ENCODE measurements at regions not wholly inside any gene's neighbourhood (a gene's known extent, or its start where the extent isn't known, plus 50 kb on each side); places are given as distances from the start of the nearest gene placed in this dataset.
A peak's percentile ranks its signal among the peaks of the same experiment; 100 is the strongest.

DNA sequence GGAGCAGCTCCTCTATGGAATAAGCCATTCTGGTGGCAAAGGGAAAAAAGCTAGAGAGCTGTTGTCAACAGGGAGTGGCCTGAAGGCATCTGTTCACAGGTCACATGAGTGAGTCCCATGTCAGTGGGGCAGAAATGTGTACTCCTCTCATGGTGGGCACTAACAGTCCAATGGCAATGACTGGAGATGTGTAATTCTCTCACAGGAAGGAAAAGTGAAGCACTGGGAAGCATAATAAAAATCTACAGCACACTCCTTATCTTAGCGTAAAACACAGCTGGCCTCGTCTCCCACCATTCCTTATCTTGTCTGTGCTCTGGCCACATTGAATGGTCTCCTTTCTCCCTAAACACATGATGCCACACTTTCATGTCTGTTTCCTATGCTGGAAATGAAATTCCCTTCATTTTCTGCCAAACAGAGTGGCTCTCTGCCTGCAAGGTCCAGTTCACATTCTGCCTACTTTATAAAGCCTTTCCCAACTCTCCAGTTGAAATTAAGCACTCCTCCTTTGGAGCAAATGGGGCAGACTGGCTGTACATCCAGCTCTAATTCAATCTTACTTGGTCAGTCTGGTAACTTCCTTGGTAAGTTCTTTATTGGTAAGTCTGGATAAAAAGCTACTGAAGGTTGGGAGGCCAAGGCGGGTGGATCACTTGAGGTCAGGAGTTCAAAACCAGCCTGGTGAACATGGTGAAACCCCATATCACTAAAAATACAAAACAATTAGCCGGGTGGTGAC lies 139.8 kb downstream of the RPL22L1 start (continued):
- TF ChIP-seq TAF15 (IDR thresholded peaks at IDR 0.05; ENCODE audit: low read depth, low read length): no peak
- no peak for TF ChIP-seq HNRNPUL1 (IDR thresholded peaks at IDR 0.05; ENCODE audit: low read length)
- no peak for TF ChIP-seq HNRNPK (IDR thresholded peaks at IDR 0.05; ENCODE audit: low read depth, low read length, poor library complexity, severe bottlenecking)
- TF ChIP-seq CHD2 (IDR thresholded peaks at IDR 0.05; ENCODE audit: low read depth, low read length): 0 out of 2 replicates have a peak, but pooled peaks have one; percentile 12
- TF ChIP-seq SMARCA5 (IDR thresholded peaks at IDR 0.05): no peak
- peak; percentile 75; the same call in 1 of the 2 replicates for TF ChIP-seq ZEB2 (IDR thresholded peaks at IDR 0.05)
- peak; percentile 26 to 92; a peak in 3 of 4 replicates for TF ChIP-seq HDAC1 (IDR thresholded peaks at IDR 0.05)
- peak; percentile 47; the same call in 1 of the 2 replicates for TF ChIP-seq GABPA (tag; conservative IDR thresholded peaks at IDR 0.05; ENCODE audit: low read depth)
- TF ChIP-seq, protein P1, sequence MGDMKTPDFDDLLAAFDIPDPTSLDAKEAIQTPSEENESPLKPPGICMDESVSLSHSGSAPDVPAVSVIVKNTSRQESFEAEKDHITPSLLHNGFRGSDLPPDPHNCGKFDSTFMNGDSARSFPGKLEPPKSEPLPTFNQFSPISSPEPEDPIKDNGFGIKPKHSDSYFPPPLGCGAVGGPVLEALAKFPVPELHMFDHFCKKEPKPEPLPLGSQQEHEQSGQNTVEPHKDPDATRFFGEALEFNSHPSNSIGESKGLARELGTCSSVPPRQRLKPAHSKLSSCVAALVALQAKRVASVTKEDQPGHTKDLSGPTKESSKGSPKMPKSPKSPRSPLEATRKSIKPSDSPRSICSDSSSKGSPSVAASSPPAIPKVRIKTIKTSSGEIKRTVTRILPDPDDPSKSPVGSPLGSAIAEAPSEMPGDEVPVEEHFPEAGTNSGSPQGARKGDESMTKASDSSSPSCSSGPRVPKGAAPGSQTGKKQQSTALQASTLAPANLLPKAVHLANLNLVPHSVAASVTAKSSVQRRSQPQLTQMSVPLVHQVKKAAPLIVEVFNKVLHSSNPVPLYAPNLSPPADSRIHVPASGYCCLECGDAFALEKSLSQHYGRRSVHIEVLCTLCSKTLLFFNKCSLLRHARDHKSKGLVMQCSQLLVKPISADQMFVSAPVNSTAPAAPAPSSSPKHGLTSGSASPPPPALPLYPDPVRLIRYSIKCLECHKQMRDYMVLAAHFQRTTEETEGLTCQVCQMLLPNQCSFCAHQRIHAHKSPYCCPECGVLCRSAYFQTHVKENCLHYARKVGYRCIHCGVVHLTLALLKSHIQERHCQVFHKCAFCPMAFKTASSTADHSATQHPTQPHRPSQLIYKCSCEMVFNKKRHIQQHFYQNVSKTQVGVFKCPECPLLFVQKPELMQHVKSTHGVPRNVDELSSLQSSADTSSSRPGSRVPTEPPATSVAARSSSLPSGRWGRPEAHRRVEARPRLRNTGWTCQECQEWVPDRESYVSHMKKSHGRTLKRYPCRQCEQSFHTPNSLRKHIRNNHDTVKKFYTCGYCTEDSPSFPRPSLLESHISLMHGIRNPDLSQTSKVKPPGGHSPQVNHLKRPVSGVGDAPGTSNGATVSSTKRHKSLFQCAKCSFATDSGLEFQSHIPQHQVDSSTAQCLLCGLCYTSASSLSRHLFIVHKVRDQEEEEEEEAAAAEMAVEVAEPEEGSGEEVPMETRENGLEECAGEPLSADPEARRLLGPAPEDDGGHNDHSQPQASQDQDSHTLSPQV (IDR thresholded peaks at IDR 0.05): peak; percentile 99
- TF ChIP-seq YY1 (IDR thresholded peaks at IDR 0.05; ENCODE audit: borderline replicate concordance in 1 of 3, control insufficient read depth in 1 of 3, extremely low read depth in 1 of 3, insufficient read depth in 3 of 3, insufficient read length in 1 of 3, insufficient replicate concordance in 2 of 3, low read depth in 1 of 3, low read length in 2 of 3): peak in 1 of 3 experiments; percentile 29
- TF ChIP-seq MEIS2 (IDR thresholded peaks at IDR 0.05; ENCODE audit: partially characterized antibody): peak; percentile 54
- TF ChIP-seq, protein P2, sequence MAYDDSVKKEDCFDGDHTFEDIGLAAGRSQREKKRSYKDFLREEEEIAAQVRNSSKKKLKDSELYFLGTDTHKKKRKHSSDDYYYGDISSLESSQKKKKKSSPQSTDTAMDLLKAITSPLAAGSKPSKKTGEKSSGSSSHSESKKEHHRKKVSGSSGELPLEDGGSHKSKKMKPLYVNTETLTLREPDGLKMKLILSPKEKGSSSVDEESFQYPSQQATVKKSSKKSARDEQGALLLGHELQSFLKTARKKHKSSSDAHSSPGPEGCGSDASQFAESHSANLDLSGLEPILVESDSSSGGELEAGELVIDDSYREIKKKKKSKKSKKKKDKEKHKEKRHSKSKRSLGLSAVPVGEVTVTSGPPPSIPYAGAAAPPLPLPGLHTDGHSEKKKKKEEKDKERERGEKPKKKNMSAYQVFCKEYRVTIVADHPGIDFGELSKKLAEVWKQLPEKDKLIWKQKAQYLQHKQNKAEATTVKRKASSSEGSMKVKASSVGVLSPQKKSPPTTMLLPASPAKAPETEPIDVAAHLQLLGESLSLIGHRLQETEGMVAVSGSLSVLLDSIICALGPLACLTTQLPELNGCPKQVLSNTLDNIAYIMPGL (CRISPR knock-in tag; IDR thresholded peaks at IDR 0.05): no peak
- TF ChIP-seq MCM3 (IDR thresholded peaks at IDR 0.05): no peak
- peak; percentile 99 for TF ChIP-seq LEF1 (IDR thresholded peaks at IDR 0.05)
- TF ChIP-seq RBBP5 (IDR thresholded peaks at IDR 0.05; ENCODE audit: borderline replicate concordance, insufficient read depth, low read length, poor library complexity, severe bottlenecking): peak; percentile 67
- peak; percentile 75 for TF ChIP-seq CREM (IDR thresholded peaks at IDR 0.05; ENCODE audit: low read depth)
- TF ChIP-seq KHSRP (IDR thresholded peaks at IDR 0.05): peak; percentile 74
- TF ChIP-seq SOX6 (IDR thresholded peaks at IDR 0.05): peak; percentile 93
- TF ChIP-seq, protein P3, sequence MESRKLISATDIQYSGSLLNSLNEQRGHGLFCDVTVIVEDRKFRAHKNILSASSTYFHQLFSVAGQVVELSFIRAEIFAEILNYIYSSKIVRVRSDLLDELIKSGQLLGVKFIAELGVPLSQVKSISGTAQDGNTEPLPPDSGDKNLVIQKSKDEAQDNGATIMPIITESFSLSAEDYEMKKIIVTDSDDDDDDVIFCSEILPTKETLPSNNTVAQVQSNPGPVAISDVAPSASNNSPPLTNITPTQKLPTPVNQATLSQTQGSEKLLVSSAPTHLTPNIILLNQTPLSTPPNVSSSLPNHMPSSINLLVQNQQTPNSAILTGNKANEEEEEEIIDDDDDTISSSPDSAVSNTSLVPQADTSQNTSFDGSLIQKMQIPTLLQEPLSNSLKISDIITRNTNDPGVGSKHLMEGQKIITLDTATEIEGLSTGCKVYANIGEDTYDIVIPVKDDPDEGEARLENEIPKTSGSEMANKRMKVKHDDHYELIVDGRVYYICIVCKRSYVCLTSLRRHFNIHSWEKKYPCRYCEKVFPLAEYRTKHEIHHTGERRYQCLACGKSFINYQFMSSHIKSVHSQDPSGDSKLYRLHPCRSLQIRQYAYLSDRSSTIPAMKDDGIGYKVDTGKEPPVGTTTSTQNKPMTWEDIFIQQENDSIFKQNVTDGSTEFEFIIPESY (CRISPR knock-in tag; IDR thresholded peaks at IDR 0.05): peak; percentile 53; the same call in 1 of the 2 replicates
- TF ChIP-seq RCOR1 (IDR thresholded peaks at IDR 0.05; ENCODE audit: borderline replicate concordance in 1 of 2, low read depth in 2 of 2, low read length in 2 of 2): peak; percentile 17 to 90; a peak in 2 of 4 replicates

Measured in K562 (cell line).